GM10266 (cell line): ENCODE measurements at regions not wholly inside any gene's neighbourhood (a gene's known extent, or its start where the extent isn't known, plus 50 kb on each side); places are given as distances from the start of the nearest gene placed in this dataset.

Source experiments
- DNase-seq: peaks from one replicate; pipeline ENCODE4 v3.0.0; 2012; ENCODE audit errors: extremely low spot score
- TF ChIP-seq, protein P1 (sequence below): IDR thresholded peaks from 2 replicates; pipeline ENCODE4 v1.5.1; 2012; ENCODE audit warnings: mild to moderate bottlenecking, low read depth; ENCODE audit not compliant: control insufficient read depth, insufficient read depth; ENCODE audit errors: missing control alignments

DNA sequence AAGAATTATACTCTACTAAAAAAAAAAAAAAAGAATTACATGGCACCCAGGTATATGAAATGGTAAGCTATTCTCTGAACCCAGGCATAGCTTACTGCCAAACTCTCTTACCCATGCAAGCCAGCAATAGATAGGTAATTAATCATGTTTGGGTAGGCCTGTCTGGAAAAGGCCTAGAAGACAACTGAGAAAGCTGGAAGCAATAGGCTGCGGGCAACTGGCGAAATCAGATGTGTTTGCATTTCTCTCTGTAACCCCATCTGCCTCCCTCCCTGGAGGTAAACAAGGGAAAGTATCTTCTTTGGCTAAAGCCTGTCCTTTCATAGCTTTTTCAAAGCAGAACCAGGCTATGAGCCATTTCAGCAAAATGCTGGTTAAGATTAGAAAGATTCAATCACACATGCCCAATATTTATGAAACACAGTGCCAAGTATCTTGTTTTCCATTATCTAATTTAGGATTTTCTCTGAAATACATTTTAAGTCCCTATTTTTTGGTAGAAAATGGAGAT lies 934.8 kb upstream of the DDX18 start:
- TF ChIP-seq, protein P1, sequence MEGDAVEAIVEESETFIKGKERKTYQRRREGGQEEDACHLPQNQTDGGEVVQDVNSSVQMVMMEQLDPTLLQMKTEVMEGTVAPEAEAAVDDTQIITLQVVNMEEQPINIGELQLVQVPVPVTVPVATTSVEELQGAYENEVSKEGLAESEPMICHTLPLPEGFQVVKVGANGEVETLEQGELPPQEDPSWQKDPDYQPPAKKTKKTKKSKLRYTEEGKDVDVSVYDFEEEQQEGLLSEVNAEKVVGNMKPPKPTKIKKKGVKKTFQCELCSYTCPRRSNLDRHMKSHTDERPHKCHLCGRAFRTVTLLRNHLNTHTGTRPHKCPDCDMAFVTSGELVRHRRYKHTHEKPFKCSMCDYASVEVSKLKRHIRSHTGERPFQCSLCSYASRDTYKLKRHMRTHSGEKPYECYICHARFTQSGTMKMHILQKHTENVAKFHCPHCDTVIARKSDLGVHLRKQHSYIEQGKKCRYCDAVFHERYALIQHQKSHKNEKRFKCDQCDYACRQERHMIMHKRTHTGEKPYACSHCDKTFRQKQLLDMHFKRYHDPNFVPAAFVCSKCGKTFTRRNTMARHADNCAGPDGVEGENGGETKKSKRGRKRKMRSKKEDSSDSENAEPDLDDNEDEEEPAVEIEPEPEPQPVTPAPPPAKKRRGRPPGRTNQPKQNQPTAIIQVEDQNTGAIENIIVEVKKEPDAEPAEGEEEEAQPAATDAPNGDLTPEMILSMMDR = no peak
- DNase-seq = no peak

DNA sequence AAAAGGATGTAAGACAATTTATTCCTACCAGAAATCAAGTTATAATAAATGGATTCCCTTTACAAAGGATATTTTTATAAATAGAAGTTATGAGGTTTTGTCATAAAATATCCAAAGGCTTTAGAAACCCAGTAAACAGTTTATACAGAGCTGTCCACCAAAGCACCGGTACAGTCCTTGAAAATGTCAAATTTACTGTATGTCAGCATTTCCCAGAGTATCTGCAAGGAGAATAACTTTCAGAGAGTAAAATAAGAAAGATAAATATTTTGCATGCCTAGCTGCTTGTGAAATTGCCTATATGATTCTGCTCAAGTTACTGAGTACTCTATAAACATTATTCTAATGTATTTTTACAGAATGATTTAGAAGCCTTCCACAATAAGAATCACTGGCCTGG lies 923.3 kb upstream of the DDX18 start:
- DNase-seq = no peak
- TF ChIP-seq, protein P1 = no peak

DNA sequence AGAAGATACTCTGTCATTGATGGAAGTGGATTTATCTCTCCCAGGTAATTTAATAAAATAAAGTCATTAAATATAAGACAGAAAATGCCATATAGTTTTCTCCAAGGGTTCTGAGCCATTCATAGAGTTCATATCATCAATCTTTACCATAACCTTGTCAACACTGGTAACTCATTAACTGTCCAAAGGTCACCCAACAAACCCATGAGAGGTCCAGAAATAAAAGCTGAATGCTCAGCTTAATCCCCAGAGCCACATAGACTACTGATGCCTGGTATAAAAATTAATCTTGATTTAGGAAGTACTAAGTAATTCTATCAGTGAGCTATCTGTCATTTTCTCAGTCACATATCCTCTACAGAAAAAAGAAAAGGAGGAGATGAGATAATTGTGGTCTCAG lies 903.0 kb upstream of the DDX18 start:
- TF ChIP-seq, protein P1 = no peak
- DNase-seq = no peak

DNA sequence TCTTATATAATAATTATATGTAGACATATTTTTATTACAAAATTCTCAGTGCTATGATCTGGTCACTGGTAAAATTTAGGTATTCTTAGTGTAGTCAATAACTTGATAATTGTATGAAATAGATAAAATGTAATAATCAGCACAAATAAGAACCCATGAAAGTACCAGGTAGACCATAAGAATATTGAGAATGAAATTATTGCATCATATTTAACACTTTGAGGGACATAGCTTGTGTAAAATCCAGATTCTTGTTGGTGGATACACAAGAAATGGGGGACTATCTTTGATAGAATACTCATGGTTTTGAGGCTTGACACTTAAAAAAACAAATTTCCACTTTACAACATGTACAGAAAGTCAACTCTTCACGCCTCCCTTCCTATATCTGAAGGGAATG lies 898.8 kb upstream of the DDX18 start:
- TF ChIP-seq, protein P1 = no peak
- no peak for DNase-seq

DNA sequence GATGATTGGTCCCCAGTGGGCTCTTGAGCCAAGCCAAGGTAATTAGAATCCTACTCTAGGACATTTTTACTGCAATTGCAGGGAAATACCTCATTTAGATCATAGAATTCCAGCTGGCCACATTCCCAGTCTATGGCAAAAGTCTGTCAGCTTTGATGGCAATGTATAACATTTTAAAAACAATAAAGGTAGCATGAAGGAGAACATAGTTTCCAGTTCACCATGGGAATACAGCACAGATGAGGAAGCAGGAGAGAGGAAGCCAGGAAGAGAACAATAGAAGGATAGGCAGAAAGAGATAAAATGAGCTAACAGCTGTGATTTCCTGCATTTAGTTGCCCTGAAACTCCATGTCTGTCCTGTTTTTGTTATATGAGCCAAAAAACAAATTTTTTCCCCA lies 897.3 kb upstream of the DDX18 start:
- DNase-seq = no peak
- TF ChIP-seq, protein P1 = no peak

DNA sequence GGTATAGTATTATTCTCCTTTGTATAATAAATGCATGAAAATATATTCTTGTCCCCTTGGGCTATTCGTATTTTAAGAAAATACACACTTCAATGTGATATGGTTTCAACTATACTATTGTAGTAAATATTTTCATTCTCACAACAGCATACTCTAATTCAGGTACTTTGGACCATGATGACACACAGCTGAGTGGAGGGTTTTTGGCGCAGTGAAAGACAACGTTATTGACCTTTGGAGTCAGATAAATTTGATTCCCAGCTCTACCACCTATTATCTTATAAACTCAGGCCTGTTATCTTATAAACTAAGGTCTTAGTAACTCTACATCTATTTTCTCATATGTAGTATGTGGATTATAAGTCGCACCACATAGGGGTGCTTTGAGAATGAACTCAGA lies 895.9 kb upstream of the DDX18 start:
- no peak for DNase-seq
- TF ChIP-seq, protein P1 = no peak

DNA sequence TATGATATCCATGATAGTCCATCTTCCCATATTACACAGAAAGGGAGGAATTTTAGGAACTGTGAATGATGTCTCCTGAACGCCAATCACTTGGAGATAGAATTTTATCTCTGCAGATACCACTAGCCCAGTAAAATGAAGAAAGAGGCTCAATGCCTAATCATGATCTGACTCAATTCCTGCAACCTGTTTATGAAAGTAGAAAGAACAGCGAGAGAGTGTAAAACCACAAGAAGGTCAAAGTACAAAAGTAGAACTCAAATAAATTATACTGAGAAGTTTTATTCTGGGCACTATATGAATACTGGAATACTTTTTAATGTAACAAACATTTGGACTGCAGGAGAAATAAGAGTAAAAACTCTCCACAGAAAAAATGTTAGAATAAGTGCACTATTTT lies 892.1 kb upstream of the DDX18 start:
- DNase-seq = no peak
- TF ChIP-seq, protein P1 = no peak
